Activated CD4-positive, alpha-beta T cell treated with anti-CD3 and anti-CD28 coated beads for 48 hours (primary cell): ENCODE measurements at regions not wholly inside any gene's neighbourhood (a gene's known extent, or its start where the extent isn't known, plus 50 kb on each side); places are given as distances from the start of the nearest gene placed in this dataset.
A peak's percentile ranks its signal among the peaks of the same experiment; 100 is the strongest.
"Not testable (repeated sequence)": the region's sequence is repeated elsewhere in the genome, so short reads cannot be mapped to it uniquely, and the experiment has no call there.

Experiments used
- DNase-seq: peaks from one replicate; pipeline ENCODE4 v3.0.0-alpha.2; 2020

GRCh38 chr17:77322514-77323412, 182.0 kb downstream of the SEC14L1 start:
- no peak for DNase-seq

- DNase-seq, result no peak
Observed at GRCh38 chr17:77323413-77324171, 182.8 kb downstream of the SEC14L1 start.

- DNase-seq, result no peak
Observed at GRCh38 chr17:77324227-77324626, 183.5 kb downstream of the SEC14L1 start.

GRCh38 chr17:77325577-77326075, 184.9 kb downstream of the SEC14L1 start:
- no peak for DNase-seq

- no peak for DNase-seq
Observed at GRCh38 chr17:77326076-77326591, 185.4 kb downstream of the SEC14L1 start.

- no peak for DNase-seq
Observed at GRCh38 chr17:77326636-77327035, 185.9 kb downstream of the SEC14L1 start.

GRCh38 chr17:77327181-77327565, 186.4 kb downstream of the SEC14L1 start:
- DNase-seq, result no peak

- no peak for DNase-seq
Observed at GRCh38 chr17:77327566-77328464, 187.0 kb downstream of the SEC14L1 start.

- no peak for DNase-seq
Observed at GRCh38 chr17:77328823-77329740, 188.3 kb downstream of the SEC14L1 start.

- no peak for DNase-seq
Observed at GRCh38 chr17:77329741-77330531, 189.2 kb downstream of the SEC14L1 start.

- no peak for DNase-seq
Observed at GRCh38 chr17:77330602-77331081, 189.9 kb downstream of the SEC14L1 start.

GRCh38 chr17:77331301-77331864, 190.6 kb downstream of the SEC14L1 start:
- DNase-seq, result peak; percentile 98

GRCh38 chr17:77332034-77332971, 191.5 kb downstream of the SEC14L1 start:
- DNase-seq, result peak; percentile 5

GRCh38 chr17:77332981-77333685, 192.4 kb downstream of the SEC14L1 start:
- peak; percentile 60 for DNase-seq

GRCh38 chr17:77337150-77337549, 196.4 kb downstream of the SEC14L1 start:
- no peak for DNase-seq

GRCh38 chr17:77341069-77341541, 200.3 kb downstream of the SEC14L1 start:
- peak; percentile 21 for DNase-seq

- not testable (repeated sequence) for DNase-seq
Observed at GRCh38 chr17:77342656-77342990, 201.9 kb downstream of the SEC14L1 start.
